Caco-2 (cell line): ENCODE measurements at regions not wholly inside any gene's neighbourhood (a gene's known extent, or its start where the extent isn't known, plus 50 kb on each side); places are given as distances from the start of the nearest gene placed in this dataset.

Source experiments
- BruUV-seq: library from RNA; stranded (reverse); fragments of 400-500 nt; replicated peaks from 2 replicates; lab custom pipeline; 2021; lab: Mats Ljungman, UMichigan
- CTCF ChIA-PET: fragments of 300-600 bp; sonication (Branson Sonifier 250); formaldehyde crosslinking; loops from one replicate; lab custom pipeline; 2022; ENCODE audit warnings: antibody characterized with exemption; lab: Charles Lee
- POLR2A ChIA-PET: fragments of 300-600 bp; sonication (Branson Sonifier 250); formaldehyde crosslinking; loops from one replicate; lab custom pipeline; 2022; ENCODE audit warnings: antibody characterized with exemption; lab: Charles Lee
- DNase-seq, 2 experiments: peaks; one replicate each; pipeline versions ENCODE4 v3.0.0 to v3.0.0-alpha.2; 2020 to 2022
- H3K27me3 ChIP-seq: replicated peaks from 2 replicates; pipeline ENCODE4 v1.6.0; 2011; ENCODE audit warnings: low read length; ENCODE audit not compliant: control insufficient read depth, insufficient read depth
- H3K36me3 ChIP-seq: 2 replicates; pipeline ENCODE4 v1.5.1; 2011; ENCODE audit warnings: low read length; ENCODE audit not compliant: control insufficient read depth, insufficient read depth
- H3K4me1 ChIP-seq: fragments of 250-450 bp; sonication (Bioruptor Pico); 2 replicates; pipeline ENCODE4 v1.5.1; 2020; ENCODE audit warnings: mild to moderate bottlenecking
- H3K4me3 ChIP-seq: 2 replicates; pipeline ENCODE4 v1.5.1; 2011; ENCODE audit warnings: low read depth, mild to moderate bottlenecking, control low read depth, low read length
- H3K9me3 ChIP-seq: fragments of 250-450 bp; sonication (Bioruptor Pico); 2 replicates; pipeline ENCODE4 v1.5.1; 2020; ENCODE audit warnings: mild to moderate bottlenecking, moderate library complexity
- H3K27ac Mint-ChIP-seq: one replicate; pipeline ENCODE4 v1.8.0; 2022; ENCODE audit warnings: mixed read lengths; ENCODE audit not compliant: unreplicated experiment
- H3K27me3 Mint-ChIP-seq: one replicate; pipeline ENCODE4 v1.8.0; 2022; ENCODE audit warnings: mixed read lengths; ENCODE audit not compliant: insufficient read depth, unreplicated experiment
- H3K36me3 Mint-ChIP-seq: one replicate; pipeline ENCODE4 v1.8.0; 2022; ENCODE audit warnings: mild to moderate bottlenecking, mixed read lengths; ENCODE audit not compliant: insufficient read depth, unreplicated experiment
- H3K4me1 Mint-ChIP-seq: one replicate; pipeline ENCODE4 v1.8.0; 2022; ENCODE audit warnings: low read depth, mixed read lengths; ENCODE audit not compliant: unreplicated experiment
- H3K4me3 Mint-ChIP-seq: one replicate; pipeline ENCODE4 v1.8.0; 2022; ENCODE audit warnings: mild to moderate bottlenecking, moderate library complexity, mixed read lengths; ENCODE audit not compliant: unreplicated experiment
- H3K9me3 Mint-ChIP-seq: one replicate; pipeline ENCODE4 v1.8.0; 2022; ENCODE audit warnings: mixed read lengths; ENCODE audit not compliant: unreplicated experiment
- CTCF ChIP-seq, 2 experiments: fragments of 200-600 bp in 1 of 2; IDR thresholded peaks; 1 replicate in 1 of 2; 2 replicates in 1 of 2; pipeline versions ENCODE4 v1.5.1 to v1.8.0; 2011 to 2022; ENCODE audit warnings: antibody characterized with exemption in 1 of 2, control low read depth in 1 of 2, inconsistent platforms in 1 of 2, low read depth in 1 of 2, low read length in 1 of 2, mild to moderate bottlenecking in 1 of 2, moderate library complexity in 1 of 2; ENCODE audit not compliant: insufficient read depth in 1 of 2, severe bottlenecking in 1 of 2, unreplicated experiment in 1 of 2
- intact Hi-C: fragments of 100-400 bp; cut with micrococcal nuclease; formaldehyde crosslinking; loops from one replicate; pipeline ENCODE4 v1.10.0; 2022; ENCODE audit not compliant: unreplicated experiment

- no peaks in the 10 kb centered on the region for H3K36me3 Mint-ChIP-seq
- no TSS peak for BruUV-seq
- POLR2A ChIA-PET: no interaction called here
- no peak for DNase-seq
- Histone ChIP-seq H3K27me3 (no peaks in the 10 kb centered on the region; the same call in 1 of the 2 replicates), H3K4me1 (no peaks in the 10 kb centered on the region), H3K4me3 (no peak overlapping the region), H3K9me3 (no peaks in the 10 kb centered on the region), H3K36me3 (no peaks in the 10 kb centered on the region)
- no peak for TF ChIP-seq CTCF (IDR thresholded peaks at IDR 0.05; ENCODE audit: insufficient read depth in 1 of 2, low read depth in 1 of 2, low read length in 1 of 2, severe bottlenecking in 1 of 2, unreplicated experiment in 1 of 2)
- intact Hi-C loops: no loop called here
- no peaks in the 10 kb centered on the region for H3K4me1 Mint-ChIP-seq
- H3K4me3 Mint-ChIP-seq: no peak overlapping the region
- no peak overlapping the region for H3K27ac Mint-ChIP-seq
- CTCF ChIA-PET: no interaction called here
- peaks cover 27% of the 10 kb centered on the region for H3K27me3 Mint-ChIP-seq
- H3K9me3 Mint-ChIP-seq: no peaks in the 10 kb centered on the region
Observed at GRCh38 chr5:168070761-168071160, 220.7 kb upstream of the WWC1 start.

DNA sequence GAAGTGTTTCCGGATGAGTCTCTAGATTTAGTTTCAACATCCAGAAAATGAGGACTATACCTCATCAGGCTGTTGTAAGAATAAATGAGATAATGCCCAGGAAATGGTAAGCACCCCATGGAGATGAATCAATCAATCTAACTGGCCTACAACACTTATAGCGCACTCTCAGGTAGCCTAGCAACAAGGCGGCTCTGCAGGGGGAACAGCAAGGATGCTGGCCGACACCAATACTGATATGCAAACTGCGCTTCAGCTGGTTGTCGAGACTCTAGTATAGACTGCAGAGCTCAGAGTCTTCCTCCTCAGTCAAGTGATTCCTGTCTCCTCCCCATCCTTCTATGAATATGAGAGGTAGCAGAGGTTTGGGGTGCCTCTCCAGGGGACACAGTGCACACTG, 218.8 kb upstream of the WWC1 start:
- no peaks in the 10 kb centered on the region for H3K4me1 ChIP-seq
- H3K36me3 ChIP-seq: no peaks in the 10 kb centered on the region
- H3K4me3 ChIP-seq: no peak overlapping the region
- DNase-seq: no peak
- ChIA-PET POLR2A (no interaction called here), CTCF (no interaction called here)
- TF ChIP-seq CTCF (IDR thresholded peaks at IDR 0.05; ENCODE audit: insufficient read depth in 1 of 2, low read depth in 1 of 2, low read length in 1 of 2, severe bottlenecking in 1 of 2, unreplicated experiment in 1 of 2): no peak
- Mint-ChIP-seq H3K27ac (no peak overlapping the region), H3K36me3 (no peaks in the 10 kb centered on the region), H3K9me3 (no peaks in the 10 kb centered on the region), H3K27me3 (peaks cover 21% of the 10 kb centered on the region), H3K4me3 (no peak overlapping the region), H3K4me1 (no peaks in the 10 kb centered on the region)
- intact Hi-C loops: no loop called here
- no peaks in the 10 kb centered on the region for H3K9me3 ChIP-seq
- H3K27me3 ChIP-seq: no peaks in the 10 kb centered on the region
- BruUV-seq: no TSS peak

- Histone ChIP-seq H3K4me1 (no peaks in the 10 kb centered on the region), H3K4me3 (no peak overlapping the region), H3K27me3 (no peaks in the 10 kb centered on the region), H3K36me3 (no peaks in the 10 kb centered on the region), H3K9me3 (no peaks in the 10 kb centered on the region)
- Mint-ChIP-seq H3K27me3 (peaks cover 17% of the 10 kb centered on the region), H3K36me3 (no peaks in the 10 kb centered on the region), H3K9me3 (no peaks in the 10 kb centered on the region), H3K27ac (no peak overlapping the region), H3K4me3 (no peak overlapping the region), H3K4me1 (no peaks in the 10 kb centered on the region)
- no TSS peak for BruUV-seq
- intact Hi-C loops: no loop called here
- no peak for DNase-seq
- TF ChIP-seq CTCF (IDR thresholded peaks at IDR 0.05; ENCODE audit: insufficient read depth in 1 of 2, low read depth in 1 of 2, low read length in 1 of 2, severe bottlenecking in 1 of 2, unreplicated experiment in 1 of 2): no peak
- CTCF ChIA-PET: no interaction called here
- POLR2A ChIA-PET: no interaction called here
Observed at GRCh38 chr5:168073311-168073710, 218.1 kb upstream of the WWC1 start.
